ENCODE measurements at regions not wholly inside any gene's neighbourhood (a gene's known extent, or its start where the extent isn't known, plus 50 kb on each side); places are given as distances from the start of the nearest gene placed in this dataset.

- Mint-ChIP-seq H3K27ac (no peak overlapping the region), H3K9me3 (ENCODE audit: low read depth) (peaks cover 10% of the 10 kb centered on the region), H3K27me3 (no peaks in the 10 kb centered on the region), H3K4me3 (ENCODE audit: low read depth) (no peak overlapping the region), H3K36me3 (ENCODE audit: insufficient read depth) (peaks cover 10% of the 10 kb centered on the region), H3K4me1 (ENCODE audit: low read depth) (peaks cover 32% of the 10 kb centered on the region)
- no peak for TF ChIP-seq CTCF (IDR thresholded peaks at IDR 0.05; ENCODE audit: unreplicated experiment)
- no peak for DNase-seq (ENCODE audit: low spot score, unreplicated experiment)
These were observed 234.9 kb upstream of the MBL2 start for GRCh38 chr10:53007527-53007842.

GRCh38 chr10:53006663-53007526 is 234.3 kb upstream of the MBL2 start:
- Mint-ChIP-seq H3K27me3 (no peaks in the 10 kb centered on the region), H3K4me3 (ENCODE audit: low read depth) (no peak overlapping the region), H3K9me3 (ENCODE audit: low read depth) (peaks cover 9% of the 10 kb centered on the region), H3K4me1 (ENCODE audit: low read depth) (peaks cover 32% of the 10 kb centered on the region), H3K36me3 (ENCODE audit: insufficient read depth) (peaks cover 9% of the 10 kb centered on the region), H3K27ac (peak overlapping the region; percentile 55)
- no peak for DNase-seq (ENCODE audit: low spot score, unreplicated experiment)
- TF ChIP-seq CTCF (IDR thresholded peaks at IDR 0.05; ENCODE audit: unreplicated experiment), result no peak

- H3K4me3 Mint-ChIP-seq (ENCODE audit: low read depth), result no peak overlapping the region
- no peaks in the 10 kb centered on the region for H3K27me3 Mint-ChIP-seq
- H3K9me3 Mint-ChIP-seq (ENCODE audit: low read depth), result peaks cover 9% of the 10 kb centered on the region
- H3K36me3 Mint-ChIP-seq (ENCODE audit: insufficient read depth), result peaks cover 9% of the 10 kb centered on the region
- no peak overlapping the region for H3K27ac Mint-ChIP-seq
- peaks cover 32% of the 10 kb centered on the region for H3K4me1 Mint-ChIP-seq (ENCODE audit: low read depth)
- DNase-seq (ENCODE audit: low spot score, unreplicated experiment), result no peak
- TF ChIP-seq CTCF (IDR thresholded peaks at IDR 0.05; ENCODE audit: unreplicated experiment), result no peak
These were observed 233.2 kb upstream of the MBL2 start for GRCh38 chr10:53005612-53006345.

DNA sequence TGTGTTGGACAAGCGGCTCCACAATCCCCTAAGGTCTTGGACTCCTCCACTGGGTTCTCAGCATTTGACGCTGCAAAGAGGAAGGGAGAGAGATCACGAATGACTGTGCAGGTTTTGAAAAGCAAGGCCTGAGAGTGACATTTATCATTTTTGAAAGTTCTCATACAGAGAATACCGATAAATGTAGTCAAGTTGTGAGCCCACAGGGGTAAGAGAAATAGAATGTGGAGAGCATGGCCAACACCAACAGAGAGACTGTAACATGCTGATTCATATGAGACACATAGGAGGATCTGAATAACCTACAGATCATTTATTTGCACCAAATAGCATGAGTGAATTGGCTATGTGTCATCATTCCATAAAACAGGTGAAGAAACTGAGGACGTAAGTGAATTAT is 230.5 kb upstream of the MBL2 start:
- Mint-ChIP-seq H3K36me3 (ENCODE audit: insufficient read depth) (no peaks in the 10 kb centered on the region), H3K9me3 (ENCODE audit: low read depth) (peaks cover under 1% of the 10 kb centered on the region), H3K27ac (no peak overlapping the region), H3K27me3 (no peaks in the 10 kb centered on the region), H3K4me1 (ENCODE audit: low read depth) (peaks cover 43% of the 10 kb centered on the region), H3K4me3 (ENCODE audit: low read depth) (no peak overlapping the region)
- no peak for DNase-seq (ENCODE audit: low spot score, unreplicated experiment)
- no peak for TF ChIP-seq CTCF (IDR thresholded peaks at IDR 0.05; ENCODE audit: unreplicated experiment)

- H3K27ac Mint-ChIP-seq, result peak overlapping the region; percentile 62
- peaks cover 30% of the 10 kb centered on the region for H3K4me1 Mint-ChIP-seq (ENCODE audit: low read depth)
- H3K36me3 Mint-ChIP-seq (ENCODE audit: insufficient read depth), result peaks cover 7% of the 10 kb centered on the region
- no peaks in the 10 kb centered on the region for H3K27me3 Mint-ChIP-seq
- no peak for DNase-seq (ENCODE audit: low spot score, unreplicated experiment)
- TF ChIP-seq CTCF (IDR thresholded peaks at IDR 0.05; ENCODE audit: unreplicated experiment), result no peak
- H3K9me3 Mint-ChIP-seq (ENCODE audit: low read depth), result peaks cover 9% of the 10 kb centered on the region
- H3K4me3 Mint-ChIP-seq (ENCODE audit: low read depth), result peak overlapping the region; percentile 63
These were observed 227.1 kb upstream of the MBL2 start for GRCh38 chr10:52999681-53000080.

All from progenitor cell of endocrine pancreas (in vitro differentiated cells).